HG02938 (cell line): ENCODE measurements at regions not wholly inside any gene's neighbourhood (a gene's known extent, or its start where the extent isn't known, plus 50 kb on each side); places are given as distances from the start of the nearest gene placed in this dataset.

Experiments
- ATAC-seq: cut with Tn5 transposase; IDR thresholded peaks from one replicate; pipeline ENCODE4 v1.9.1; 2021; ENCODE audit warnings: mild to moderate bottlenecking, moderate library complexity; ENCODE audit not compliant: unreplicated experiment

DNA sequence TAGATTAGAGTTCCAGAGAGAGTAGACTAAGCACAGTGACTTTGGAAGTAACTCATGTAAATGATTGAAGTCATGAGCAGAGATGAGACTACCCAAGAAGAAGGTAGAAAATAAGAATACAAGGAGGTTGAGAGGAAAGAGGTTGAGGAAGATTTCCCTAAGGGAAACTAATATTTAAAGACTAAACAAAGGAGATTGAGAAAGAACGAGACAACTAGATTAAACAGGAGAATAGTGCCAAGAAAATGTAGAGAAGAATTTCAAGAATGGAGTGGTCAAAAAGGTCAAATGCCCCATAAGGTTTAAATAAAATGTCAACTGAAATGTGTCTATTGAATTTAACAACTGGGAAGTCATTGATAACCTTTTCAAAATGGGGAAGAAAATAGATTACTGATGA, 59.0 kb downstream of the RPS29 start:
- no peak for ATAC-seq

- ATAC-seq = no peak
These were observed 60.1 kb downstream of the RPS29 start for GRCh38 chr14:49526101-49526500.

DNA sequence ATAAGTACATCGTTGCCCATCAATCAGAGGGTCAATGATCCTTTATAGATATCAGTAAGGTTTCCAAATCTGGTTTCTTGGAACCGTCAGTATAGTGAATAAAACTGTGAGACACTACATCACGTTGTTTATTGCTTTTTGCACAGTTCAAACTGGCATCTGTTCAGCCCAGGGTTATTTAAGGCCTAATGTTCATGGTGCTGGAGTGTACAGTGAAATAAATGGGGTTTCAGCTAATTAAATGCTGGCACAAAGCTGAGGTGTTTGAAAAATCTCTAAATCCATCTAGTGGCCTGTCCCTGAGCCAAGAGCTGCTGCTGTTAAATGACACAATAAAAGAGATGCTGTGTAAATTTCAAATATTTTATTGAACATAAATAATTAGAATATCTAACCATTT, 69.9 kb downstream of the RPS29 start:
- ATAC-seq = no peak

DNA sequence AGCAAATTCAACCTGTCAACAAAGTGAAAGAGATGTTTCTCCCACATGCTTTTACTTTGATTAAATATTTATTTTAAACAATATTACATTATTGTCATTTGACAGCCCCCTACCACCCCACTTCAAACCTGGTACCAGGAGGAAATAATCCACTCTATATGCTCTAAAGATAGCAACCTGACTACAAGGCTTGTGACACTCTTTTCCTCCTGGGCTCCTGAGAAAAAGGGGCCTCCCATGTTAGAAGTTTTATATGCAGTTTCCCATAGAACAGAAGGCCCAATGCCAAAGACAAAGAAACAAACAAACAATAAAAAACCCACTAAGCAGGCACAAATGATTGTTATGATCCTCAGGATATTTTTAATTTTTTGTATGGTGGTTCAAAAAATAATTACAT, 73.6 kb downstream of the RPS29 start:
- ATAC-seq = no peak

GRCh38 chr14:49512147-49512551, 74.0 kb downstream of the RPS29 start:
- ATAC-seq = no peak

GRCh38 chr14:49508124-49508523, 78.1 kb downstream of the RPS29 start:
- ATAC-seq = no peak

DNA sequence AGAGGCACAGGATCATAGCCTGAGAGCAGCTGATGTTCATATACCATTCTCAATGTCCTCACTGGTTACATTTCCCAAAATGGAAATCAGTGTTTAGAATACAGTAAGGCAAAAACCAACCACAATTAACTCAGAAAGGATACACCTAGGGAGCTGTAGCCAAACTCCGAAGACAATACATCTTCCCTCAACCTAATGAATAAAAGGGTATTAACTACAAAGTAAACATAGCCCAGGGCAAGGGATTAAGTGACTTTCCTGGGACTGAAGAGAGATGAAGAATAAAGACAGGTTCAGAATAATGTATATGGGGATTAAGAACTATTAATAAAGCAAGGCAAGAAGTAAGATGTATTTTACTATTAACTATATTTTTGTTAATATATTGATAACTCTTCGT, 79.5 kb downstream of the RPS29 start:
- no peak for ATAC-seq

DNA sequence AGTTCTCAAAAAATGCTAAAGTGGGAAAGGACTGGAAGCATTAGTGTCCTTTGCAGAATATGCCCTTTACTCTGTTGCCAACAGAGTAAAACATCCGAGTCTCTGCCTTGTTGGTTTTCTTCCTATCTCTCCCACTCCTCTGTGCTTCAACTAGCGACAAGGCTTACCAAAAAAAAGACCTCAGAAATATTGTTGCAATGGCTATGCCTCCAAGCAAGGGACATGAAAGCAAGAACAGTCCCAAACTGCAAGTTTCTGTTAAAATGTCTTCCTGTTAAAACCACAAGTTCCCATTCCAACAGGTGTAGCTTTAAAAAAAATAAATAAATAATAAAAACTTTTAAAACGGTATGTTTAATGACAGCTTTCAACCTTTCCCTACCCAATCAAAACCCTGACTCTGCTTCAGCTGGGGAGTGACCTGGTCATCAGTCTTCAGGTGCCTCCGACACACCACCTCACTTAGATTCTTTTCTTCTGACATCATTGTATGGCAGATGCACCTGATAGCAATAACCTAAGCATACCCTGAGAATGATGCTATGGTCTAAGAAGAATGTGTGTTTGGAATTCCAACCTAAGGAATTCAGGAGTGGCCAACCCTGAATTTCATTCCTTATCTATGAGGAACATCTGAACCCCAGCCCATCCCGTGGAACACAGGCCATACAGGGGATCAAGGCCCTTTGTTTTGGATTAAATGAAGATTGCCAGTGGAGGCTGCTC, 81.0 kb downstream of the RPS29 start:
- no peak for ATAC-seq

DNA sequence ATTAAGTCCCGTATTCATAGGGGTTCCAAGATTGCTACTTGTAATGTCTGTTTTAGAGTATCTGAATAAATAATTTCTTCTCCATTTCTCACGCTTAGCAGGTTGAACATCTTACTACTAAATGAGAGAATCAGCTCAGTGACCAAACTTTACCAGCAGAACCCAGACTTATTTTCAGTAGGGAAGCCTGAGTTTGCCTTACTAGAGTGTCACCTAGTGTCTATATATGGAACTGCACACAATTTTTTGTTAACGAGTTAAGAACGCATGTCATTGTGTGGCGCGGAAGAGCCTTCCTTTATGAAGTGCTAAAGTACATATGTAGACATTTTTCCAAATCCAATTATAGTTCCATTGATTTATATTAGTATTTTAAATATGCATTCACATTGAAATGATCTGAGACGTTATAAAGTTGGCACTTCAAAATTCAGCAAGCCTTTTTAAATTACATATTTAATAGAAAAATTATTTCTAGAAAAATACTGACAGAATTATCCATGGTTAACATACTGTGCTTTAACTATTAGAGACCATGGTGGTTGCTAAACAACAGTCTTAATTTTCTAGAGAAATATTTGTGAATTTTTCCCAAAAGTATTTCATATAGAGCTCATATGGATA, 88.3 kb downstream of the RPS29 start:
- peak; percentile 73 for ATAC-seq

DNA sequence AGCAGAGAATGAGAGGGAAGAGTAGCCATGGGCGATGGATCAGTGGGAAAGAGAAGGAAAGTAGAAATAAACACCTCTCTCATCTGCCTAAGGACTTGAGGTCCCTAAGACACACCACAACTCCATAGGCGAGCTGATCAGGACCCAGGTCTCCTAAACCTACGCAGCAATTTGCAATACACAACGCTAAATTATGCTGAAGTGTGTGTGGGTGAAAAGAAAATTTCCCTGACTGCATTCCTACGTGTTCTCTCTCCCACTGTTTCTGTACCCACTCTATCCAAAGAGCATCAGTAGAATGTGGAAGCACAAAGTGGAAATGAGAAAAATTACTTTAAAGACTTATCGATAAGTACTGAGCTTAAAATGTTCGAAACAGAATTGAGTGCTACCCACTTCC, 88.9 kb downstream of the RPS29 start:
- ATAC-seq = no peak

DNA sequence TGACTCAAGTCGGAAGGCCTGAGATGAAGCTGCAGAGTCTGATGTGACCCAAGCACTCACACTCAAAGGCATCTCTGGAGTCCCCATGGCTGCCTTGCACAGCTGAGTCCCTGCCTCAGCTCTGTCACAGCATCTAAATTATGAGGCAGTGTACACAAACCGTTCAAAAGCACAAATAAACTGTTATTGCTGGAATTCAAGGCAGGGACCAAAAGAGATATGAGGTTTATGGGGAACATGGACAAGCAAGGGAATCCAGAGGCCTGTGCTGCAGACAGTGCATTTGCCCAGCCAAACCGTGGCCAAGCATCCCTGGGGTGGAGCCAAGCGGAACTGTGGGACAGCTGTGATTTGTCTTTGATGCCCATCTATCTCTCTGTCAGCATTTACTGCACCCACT, 91.3 kb downstream of the RPS29 start:
- no peak for ATAC-seq

DNA sequence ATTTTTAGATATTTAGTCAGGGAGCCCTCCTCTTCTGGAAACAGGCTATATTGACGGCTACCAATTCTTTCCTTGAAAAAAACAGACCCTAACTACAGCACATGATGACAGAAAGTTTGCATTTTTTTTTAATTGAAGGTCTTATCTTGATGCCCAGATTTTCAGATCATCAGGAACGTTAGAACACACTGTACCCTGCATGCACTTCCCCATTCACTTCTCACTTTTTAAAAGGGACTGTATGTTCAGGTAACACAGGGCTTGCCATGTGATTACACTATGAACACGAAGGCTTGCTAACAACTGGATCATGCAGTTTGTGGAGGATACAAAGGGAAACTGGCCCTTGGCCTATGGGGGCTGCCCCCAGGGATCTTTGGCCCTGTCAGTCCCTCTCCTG, 92.6 kb downstream of the RPS29 start:
- no peak for ATAC-seq

DNA sequence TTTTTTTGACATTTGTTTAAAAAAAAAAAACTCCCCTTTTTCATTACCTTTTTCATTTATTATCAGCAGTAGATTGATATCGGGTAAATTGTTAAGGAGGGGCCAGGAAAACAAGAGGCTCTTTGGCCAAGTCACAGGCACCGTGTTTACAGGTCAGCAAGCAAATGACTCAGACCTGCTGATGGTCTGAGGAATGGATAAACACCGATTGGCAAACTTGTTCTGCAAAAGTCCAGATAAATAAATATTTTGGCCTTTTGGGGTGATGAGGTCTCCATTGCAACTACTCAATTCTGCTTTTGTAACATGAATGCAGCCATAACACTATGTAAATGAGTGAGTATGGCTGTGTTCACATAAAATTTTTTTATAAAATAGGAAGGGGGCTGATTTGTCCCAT, 94.0 kb downstream of the RPS29 start:
- no peak for ATAC-seq

DNA sequence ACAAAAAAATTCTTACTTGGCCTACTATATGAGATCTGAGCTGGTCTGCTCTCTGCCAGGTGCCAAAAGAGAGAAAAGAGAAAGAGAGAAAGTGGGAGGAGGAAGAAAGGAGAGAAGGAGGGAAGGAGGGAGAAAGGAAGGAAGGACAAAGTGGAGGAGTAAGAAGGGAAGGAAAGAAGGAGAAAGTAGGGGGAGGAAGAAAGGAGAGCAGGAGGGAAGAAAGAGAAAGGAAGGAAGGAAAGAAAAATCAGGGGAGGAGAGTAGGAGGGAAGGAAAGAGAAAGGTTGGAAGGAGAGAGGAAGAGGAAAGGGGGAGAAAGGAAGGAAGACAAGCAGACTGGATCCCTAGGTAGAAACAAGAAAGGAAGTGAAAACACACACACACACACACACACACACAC, 96.8 kb downstream of the RPS29 start:
- ATAC-seq = no peak

- no peak for ATAC-seq
These were observed 98.9 kb downstream of the RPS29 start for GRCh38 chr14:49487238-49487637.

- ATAC-seq = no peak
These were observed 100.9 kb downstream of the RPS29 start for GRCh38 chr14:49485290-49485689.

GRCh38 chr14:49484180-49484579, 102.0 kb downstream of the RPS29 start:
- no peak for ATAC-seq

DNA sequence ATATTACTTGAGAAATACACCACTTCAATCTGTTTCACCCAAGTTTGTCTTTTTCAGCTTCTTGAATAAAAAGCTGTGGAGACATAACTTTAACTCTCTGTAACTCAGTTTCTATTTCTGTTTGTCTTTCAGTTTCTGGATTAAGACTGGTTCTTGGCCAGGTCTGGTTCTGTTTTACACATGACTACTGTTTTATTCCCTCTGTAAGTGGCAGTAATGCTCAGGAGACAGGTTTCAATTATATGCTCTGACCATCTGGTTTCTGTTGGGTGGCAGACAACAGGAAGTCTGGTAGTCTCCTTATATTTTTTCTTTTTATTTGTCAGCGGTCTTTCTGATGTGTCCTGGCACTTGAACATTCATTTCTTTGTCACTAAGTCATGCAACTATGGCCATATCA, 102.9 kb downstream of the RPS29 start:
- peak; percentile 59 for ATAC-seq

DNA sequence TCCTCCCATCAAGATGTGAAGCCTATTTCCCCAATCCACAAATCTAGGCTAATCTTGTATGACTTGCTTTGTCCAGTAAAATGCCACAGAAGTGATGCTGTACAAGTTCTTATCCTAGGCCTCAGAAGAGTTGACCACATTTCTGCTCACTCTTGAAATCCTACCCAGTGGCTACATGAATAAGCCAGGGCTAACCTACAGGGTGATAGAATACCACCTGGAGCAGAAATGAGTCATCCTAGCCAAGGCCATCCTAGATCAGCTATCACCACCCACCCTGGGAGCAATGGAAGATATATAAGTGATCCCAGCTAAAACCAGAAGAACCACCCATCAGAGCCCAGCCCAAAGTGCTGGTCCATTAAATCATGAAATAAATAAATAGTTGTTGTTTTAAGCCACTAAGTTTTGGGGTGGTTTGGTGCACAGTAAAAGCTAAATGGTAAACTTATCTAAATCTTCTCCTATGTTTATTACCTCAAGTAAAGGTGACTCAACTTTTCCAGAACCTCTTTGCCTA, 105.1 kb downstream of the RPS29 start:
- ATAC-seq = no peak

- ATAC-seq = no peak
These were observed 106.0 kb downstream of the RPS29 start for GRCh38 chr14:49480053-49480760.

DNA sequence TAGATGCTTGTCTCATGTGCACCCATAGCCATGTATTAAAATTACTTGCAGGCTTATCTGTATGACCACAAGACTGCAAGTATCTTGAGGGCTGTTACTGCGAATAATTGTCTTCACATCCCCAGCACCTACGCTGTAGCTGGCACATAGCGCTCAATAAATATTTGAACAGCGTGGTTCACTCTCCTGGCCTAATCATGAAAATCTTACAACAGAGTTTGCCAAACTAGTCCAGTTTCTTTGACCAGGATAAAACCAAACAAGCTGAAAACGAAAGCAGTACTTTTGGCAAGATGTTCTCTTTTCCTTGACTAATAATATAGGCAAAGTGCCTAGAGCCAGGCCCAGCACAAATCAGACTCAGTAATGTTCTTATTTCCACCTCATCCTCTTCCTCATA, 106.7 kb downstream of the RPS29 start:
- no peak for ATAC-seq

DNA sequence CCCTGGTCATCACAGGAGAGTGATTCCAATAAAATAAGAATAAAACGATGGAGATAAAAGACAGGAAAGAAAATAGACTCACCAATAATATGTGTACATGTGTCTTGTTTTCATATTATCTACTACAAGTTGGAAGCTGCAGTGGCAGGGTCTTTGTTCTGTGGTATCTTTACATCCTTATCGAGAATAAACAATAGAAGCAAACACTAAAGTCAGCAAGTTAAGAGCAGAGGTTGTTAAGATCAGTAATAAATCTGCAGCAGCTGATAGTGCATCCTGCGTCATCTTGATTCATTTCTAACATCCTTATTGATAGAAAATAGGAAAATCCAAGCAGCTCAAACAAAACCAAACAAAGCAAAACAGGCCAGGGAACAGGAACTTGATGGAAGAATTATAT, 107.4 kb downstream of the RPS29 start:
- no peak for ATAC-seq
